IMR-90 (cell line): ENCODE measurements at regions not wholly inside any gene's neighbourhood (a gene's known extent, or its start where the extent isn't known, plus 50 kb on each side); places are given as distances from the start of the nearest gene placed in this dataset.

Experiments used
- CEBPB ChIP-seq: IDR thresholded peaks from 2 replicates; pipeline ENCODE4 v1.6.1; 2012; ENCODE audit warnings: low read depth, low read length, improper control_type of control experiment
- RFX5 ChIP-seq: IDR thresholded peaks from 2 replicates; pipeline ENCODE4 v1.8.0; 2012; ENCODE audit warnings: low read depth, mild to moderate bottlenecking, low read length, moderate library complexity
- TF ChIP-seq, protein P1 (sequence below): conservative IDR thresholded peaks from 2 replicates; pipeline ENCODE4 v1.5.1; 2012; ENCODE audit warnings: mild to moderate bottlenecking, low read depth, low read length, improper control_type of control experiment

DNA sequence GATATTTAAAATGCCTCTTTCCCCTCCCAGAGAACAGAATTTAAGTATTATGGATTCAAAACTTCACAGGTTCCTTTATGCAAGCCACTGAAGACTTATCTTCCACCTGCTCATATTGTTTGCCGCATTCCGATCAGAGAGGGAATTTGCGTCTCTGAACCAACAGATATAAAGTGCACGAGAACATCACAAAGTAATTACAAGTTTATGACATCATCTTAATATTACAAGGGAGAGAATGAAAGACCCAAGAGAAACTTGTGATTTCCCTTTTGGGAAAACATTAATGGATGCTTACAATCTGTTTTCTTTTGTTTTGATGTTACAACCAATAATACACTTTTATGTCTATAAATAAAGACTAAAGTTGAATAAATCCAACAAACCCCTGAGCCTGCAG lies 631.0 kb downstream of the BCL11A start:
- TF ChIP-seq RFX5 (no peak), CEBPB (no peak)
- TF ChIP-seq, protein P1, sequence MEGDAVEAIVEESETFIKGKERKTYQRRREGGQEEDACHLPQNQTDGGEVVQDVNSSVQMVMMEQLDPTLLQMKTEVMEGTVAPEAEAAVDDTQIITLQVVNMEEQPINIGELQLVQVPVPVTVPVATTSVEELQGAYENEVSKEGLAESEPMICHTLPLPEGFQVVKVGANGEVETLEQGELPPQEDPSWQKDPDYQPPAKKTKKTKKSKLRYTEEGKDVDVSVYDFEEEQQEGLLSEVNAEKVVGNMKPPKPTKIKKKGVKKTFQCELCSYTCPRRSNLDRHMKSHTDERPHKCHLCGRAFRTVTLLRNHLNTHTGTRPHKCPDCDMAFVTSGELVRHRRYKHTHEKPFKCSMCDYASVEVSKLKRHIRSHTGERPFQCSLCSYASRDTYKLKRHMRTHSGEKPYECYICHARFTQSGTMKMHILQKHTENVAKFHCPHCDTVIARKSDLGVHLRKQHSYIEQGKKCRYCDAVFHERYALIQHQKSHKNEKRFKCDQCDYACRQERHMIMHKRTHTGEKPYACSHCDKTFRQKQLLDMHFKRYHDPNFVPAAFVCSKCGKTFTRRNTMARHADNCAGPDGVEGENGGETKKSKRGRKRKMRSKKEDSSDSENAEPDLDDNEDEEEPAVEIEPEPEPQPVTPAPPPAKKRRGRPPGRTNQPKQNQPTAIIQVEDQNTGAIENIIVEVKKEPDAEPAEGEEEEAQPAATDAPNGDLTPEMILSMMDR: no peak
